Fibroblast of skin of right biceps (primary cell): ENCODE measurements at regions not wholly inside any gene's neighbourhood (a gene's known extent, or its start where the extent isn't known, plus 50 kb on each side); places are given as distances from the start of the nearest gene placed in this dataset.
A peak's percentile ranks its signal among the peaks of the same experiment; 100 is the strongest.

Experiments used
- DNase-seq: peaks from one replicate; pipeline ENCODE4 v3.0.0-alpha.2; 2013

- DNase-seq, result no peak
These were observed 491.5 kb downstream of the OLFM4 start for GRCh38 chr13:53520132-53520531.

- no peak for DNase-seq
These were observed 493.4 kb downstream of the OLFM4 start for GRCh38 chr13:53522034-53522433.

GRCh38 chr13:53537586-53537985 is 509.0 kb downstream of the OLFM4 start:
- no peak for DNase-seq

- DNase-seq, result no peak
These were observed 516.8 kb downstream of the OLFM4 start for GRCh38 chr13:53545340-53545941.

- no peak for DNase-seq
These were observed 531.9 kb downstream of the OLFM4 start for GRCh38 chr13:53560556-53560955.

GRCh38 chr13:53562419-53562818 is 533.8 kb downstream of the OLFM4 start:
- no peak for DNase-seq

GRCh38 chr13:53568491-53568890 is 539.9 kb downstream of the OLFM4 start:
- DNase-seq, result no peak

- no peak for DNase-seq
These were observed 540.8 kb downstream of the OLFM4 start for GRCh38 chr13:53569453-53569852.

- peak; percentile 10 for DNase-seq
These were observed 572.5 kb downstream of the OLFM4 start for GRCh38 chr13:53601113-53601512.

- DNase-seq, result no peak
These were observed 576.7 kb downstream of the OLFM4 start for GRCh38 chr13:53605326-53605725.

- DNase-seq, result no peak
These were observed 583.6 kb downstream of the OLFM4 start for GRCh38 chr13:53612200-53612599.

GRCh38 chr13:53622456-53622855 is 593.8 kb downstream of the OLFM4 start:
- DNase-seq, result peak; percentile 22

- no peak for DNase-seq
These were observed 594.5 kb downstream of the OLFM4 start for GRCh38 chr13:53623146-53623545.

GRCh38 chr13:53631511-53631910 is 602.9 kb downstream of the OLFM4 start:
- DNase-seq, result no peak

GRCh38 chr13:53638040-53638439 is 609.4 kb downstream of the OLFM4 start:
- no peak for DNase-seq

GRCh38 chr13:53642306-53642705 is 613.7 kb downstream of the OLFM4 start:
- DNase-seq, result no peak

- no peak for DNase-seq
These were observed 620.1 kb downstream of the OLFM4 start for GRCh38 chr13:53648673-53649072.

GRCh38 chr13:53672005-53672404 is 643.4 kb downstream of the OLFM4 start:
- no peak for DNase-seq

- DNase-seq, result no peak
These were observed 654.5 kb downstream of the OLFM4 start for GRCh38 chr13:53683146-53683545.

- DNase-seq, result no peak
These were observed 655.0 kb downstream of the OLFM4 start for GRCh38 chr13:53683608-53684007.

GRCh38 chr13:53691417-53691816 is 662.8 kb downstream of the OLFM4 start:
- no peak for DNase-seq

- no peak for DNase-seq
These were observed 666.4 kb downstream of the OLFM4 start for GRCh38 chr13:53694814-53695532.

- no peak for DNase-seq
These were observed 674.9 kb downstream of the OLFM4 start for GRCh38 chr13:53703371-53704080.

GRCh38 chr13:53719281-53719680 is 690.7 kb downstream of the OLFM4 start:
- DNase-seq, result no peak
